ENCODE measurements at regions not wholly inside any gene's neighbourhood (a gene's known extent, or its start where the extent isn't known, plus 50 kb on each side); places are given as distances from the start of the nearest gene placed in this dataset.
"Not testable (repeated sequence)": the region's sequence is repeated elsewhere in the genome, so short reads cannot be mapped to it uniquely, and the experiment has no call there.

- no peaks in the 10 kb centered on the region for H3K36me3 ChIP-seq
- no peak for DNase-seq (ENCODE audit: extremely low spot score)
- 94% methylated on average over 7 of the region's 7 CpGs for WGBS
- H3K9me3 ChIP-seq, result no peaks in the 10 kb centered on the region
- TF ChIP-seq POLR2AphosphoS5 (IDR thresholded peaks at IDR 0.05) (no peak), POLR2A (IDR thresholded peaks at IDR 0.05; ENCODE audit: low read depth) (no peak), CTCF (IDR thresholded peaks at IDR 0.05) (no peak)
- intact Hi-C loops (cut with DNase I), result loop anchor here (5.0 kb wide), 1 partner anchor 67 kb away; no protein-coding TSS in a partner anchor
- H3K4me3 ChIP-seq, result no peak overlapping the region
- H3K4me1 ChIP-seq, result peaks cover 10 to 26% (median 24%) of the 10 kb centered on the region in 4 donors
- no peak overlapping the region for H3K27ac ChIP-seq (replicated peaks in 1 of 4)
- H3K27me3 ChIP-seq, result no peaks in the 10 kb centered on the region
These were observed 82.5 kb upstream of the CPEB2 start for GRCh38 chr4:14919785-14920184.

- Histone ChIP-seq H3K27ac (replicated peaks in 1 of 4) (no peak overlapping the region), H3K36me3 (no peaks in the 10 kb centered on the region), H3K4me1 (peaks cover 10 to 26% (median 24%) of the 10 kb centered on the region in 4 donors), H3K4me3 (no peak overlapping the region), H3K27me3 (no peaks in the 10 kb centered on the region), H3K9me3 (no peaks in the 10 kb centered on the region)
- TF ChIP-seq POLR2AphosphoS5 (IDR thresholded peaks at IDR 0.05), result no peak
- TF ChIP-seq CTCF (IDR thresholded peaks at IDR 0.05), result no peak
- TF ChIP-seq EP300 (IDR thresholded peaks at IDR 0.05), result no peak
- no peak for TF ChIP-seq POLR2A (IDR thresholded peaks at IDR 0.05; ENCODE audit: low read depth)
- WGBS, result 92% methylated on average over 3 of the region's 3 CpGs
- DNase-seq (ENCODE audit: extremely low spot score), result no peak
- intact Hi-C loops (cut with DNase I), result no loop called here
These were observed 82.0 kb upstream of the CPEB2 start for GRCh38 chr4:14920237-14920636.

GRCh38 chr4:14920759-14921320, 81.4 kb upstream of the CPEB2 start:
- WGBS, result 94% methylated on average over 3 of the region's 3 CpGs
- intact Hi-C loops (cut with DNase I), result no loop called here
- no peak for TF ChIP-seq EP300 (IDR thresholded peaks at IDR 0.05)
- no peak for TF ChIP-seq CTCF (IDR thresholded peaks at IDR 0.05)
- no peak for TF ChIP-seq POLR2AphosphoS5 (IDR thresholded peaks at IDR 0.05)
- no peak for TF ChIP-seq POLR2A (IDR thresholded peaks at IDR 0.05; ENCODE audit: low read depth)

GRCh38 chr4:14921781-14922180, 80.5 kb upstream of the CPEB2 start:
- H3K4me1 ChIP-seq, result peaks cover 10 to 20% (median 20%) of the 10 kb centered on the region in 4 donors
- 81% methylated on average over 2 of the region's 2 CpGs for WGBS
- H3K27ac ChIP-seq (replicated peaks in 1 of 4); H3K36me3 ChIP-seq; H3K27me3 ChIP-seq; H3K4me3 ChIP-seq; H3K9me3 ChIP-seq; intact Hi-C loops (cut with DNase I); DNase-seq (ENCODE audit: extremely low spot score): not testable (repeated sequence)

More at GRCh38 chr4:14920759-14921320, 81.4 kb upstream of the CPEB2 start:
- Histone ChIP-seq H3K36me3 (no peaks in the 10 kb centered on the region), H3K9me3 (no peaks in the 10 kb centered on the region), H3K4me3 (no peak overlapping the region), H3K27ac (replicated peaks in 1 of 4) (no peak overlapping the region), H3K27me3 (no peaks in the 10 kb centered on the region), H3K4me1 (peaks cover 10 to 26% (median 24%) of the 10 kb centered on the region in 4 donors)
- no peak for DNase-seq (ENCODE audit: extremely low spot score)

GRCh38 chr4:14924076-14924811, 78.0 kb upstream of the CPEB2 start:
- intact Hi-C loops (cut with DNase I), result no loop called here
- Histone ChIP-seq H3K9me3 (no peaks in the 10 kb centered on the region), H3K4me1 (peaks cover 0 to 9% (median 4%) of the 10 kb centered on the region in 4 donors), H3K4me3 (no peak overlapping the region), H3K36me3 (no peaks in the 10 kb centered on the region), H3K27me3 (no peaks in the 10 kb centered on the region), H3K27ac (replicated peaks in 1 of 4) (no peak overlapping the region)
- no peak for DNase-seq (ENCODE audit: extremely low spot score)
- TF ChIP-seq POLR2A (IDR thresholded peaks at IDR 0.05; ENCODE audit: low read depth) (no peak), POLR2AphosphoS5 (IDR thresholded peaks at IDR 0.05) (no peak), CTCF (IDR thresholded peaks at IDR 0.05) (no peak)
- 88% methylated on average over 3 of the region's 3 CpGs for WGBS

Data from esophagus muscularis mucosa (tissue), 4 donors.